OCI-LY7 (cell line): ENCODE measurements at regions not wholly inside any gene's neighbourhood (a gene's known extent, or its start where the extent isn't known, plus 50 kb on each side); places are given as distances from the start of the nearest gene placed in this dataset.

ENCODE experiments used
- CTCF ChIP-seq: fragments of 200-600 bp; sonication (generic); conservative IDR thresholded peaks from 2 replicates; pipeline ENCODE4 v1.5.1; 2014; ENCODE audit warnings: mild to moderate bottlenecking, antibody characterized with exemption, low read length, moderate library complexity, mixed read lengths
- EZH2phosphoT487 ChIP-seq: fragments of 200-600 bp; sonication (generic); IDR thresholded peaks from 2 replicates; pipeline ENCODE4 v1.6.1; 2018; ENCODE audit warnings: low read depth, borderline replicate concordance, mild to moderate bottlenecking, mixed run types, antibody characterized with exemption, low read length, moderate library complexity, mixed read lengths

GRCh38 chr11:97977726-97978125 lies 1043.0 kb upstream of the CNTN5 start:
- TF ChIP-seq CTCF (no peak), EZH2phosphoT487 (no peak)
